WTC11 (cell line): ENCODE measurements at regions not wholly inside any gene's neighbourhood (a gene's known extent, or its start where the extent isn't known, plus 50 kb on each side); places are given as distances from the start of the nearest gene placed in this dataset.

Experiments
- AFF4 ChIP-seq: sonication (generic); formaldehyde crosslinking; IDR thresholded peaks from 2 replicates; pipeline ENCODE4 v1.8.1; 2023; ENCODE audit warnings: mild to moderate bottlenecking, missing genetic modification reagents, borderline replicate concordance
- CTCF ChIP-seq: fragments of 200-600 bp; IDR thresholded peaks from 2 replicates; pipeline ENCODE4 v1.8.0; 2022; ENCODE audit warnings: antibody characterized with exemption
- HMGXB4 ChIP-seq: sonication (generic); formaldehyde crosslinking; IDR thresholded peaks from 2 replicates; pipeline ENCODE4 v1.8.1; 2023; ENCODE audit warnings: mild to moderate bottlenecking, moderate library complexity, missing genetic modification reagents
- NR2C2 ChIP-seq: sonication (generic); formaldehyde crosslinking; IDR thresholded peaks from 2 replicates; pipeline ENCODE4 v1.8.0; 2022; ENCODE audit warnings: mild to moderate bottlenecking, missing genetic modification reagents
- ZNF317 ChIP-seq: sonication (generic); formaldehyde crosslinking; IDR thresholded peaks from 2 replicates; pipeline ENCODE4 v1.8.1; 2023; ENCODE audit warnings: low read depth, mild to moderate bottlenecking, moderate library complexity, missing genetic modification reagents, borderline replicate concordance

- TF ChIP-seq HMGXB4 (CRISPR knock-in tag) (no peak), NR2C2 (CRISPR knock-in tag) (no peak), ZNF317 (CRISPR knock-in tag) (no peak), CTCF (no peak), AFF4 (CRISPR knock-in tag) (no peak)
Measured at GRCh38 chr1:63129855-63130254, 192.5 kb upstream of the FOXD3 start.
